ENCODE measurements at regions not wholly inside any gene's neighbourhood (a gene's known extent, or its start where the extent isn't known, plus 50 kb on each side); places are given as distances from the start of the nearest gene placed in this dataset.
"Not testable (repeated sequence)": the region's sequence is repeated elsewhere in the genome, so short reads cannot be mapped to it uniquely, and the experiment has no call there.

DNA sequence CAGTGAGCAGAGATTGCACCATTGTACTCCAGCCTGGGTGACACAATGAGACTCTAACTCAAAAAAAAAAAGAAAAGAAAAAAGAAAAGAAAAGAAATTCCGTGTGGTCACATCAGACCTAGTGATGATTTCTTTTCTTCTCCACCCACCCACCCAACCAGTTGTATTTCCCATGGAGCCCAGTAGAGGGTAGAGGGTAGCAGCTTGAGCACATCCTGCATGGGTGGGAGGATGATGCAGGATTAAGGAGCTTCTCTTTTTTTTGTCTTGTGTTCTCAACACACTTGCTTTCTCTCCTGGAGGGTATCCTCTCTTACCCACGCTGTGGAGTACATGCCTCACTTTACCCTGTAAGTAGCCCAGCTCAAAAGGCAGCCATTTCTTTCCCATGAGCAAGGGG is 118.6 kb upstream of the CARD11 start:
- Histone ChIP-seq H3K79me2 (ENCODE audit: insufficient read depth, low read length) (no peaks in the 10 kb centered on the region), H3K36me3 (ENCODE audit: insufficient read depth, low read length) (no peaks in the 10 kb centered on the region), H3K27ac (ENCODE audit: low read depth, low read length) (no peak overlapping the region), H3K9ac (ENCODE audit: low read length) (no peak overlapping the region), H3K27me3 (ENCODE audit: insufficient read depth, low read length) (peaks cover 6% of the 10 kb centered on the region), H3K4me1 (ENCODE audit: insufficient read depth, low read length) (peaks cover 3% of the 10 kb centered on the region), H2AFZ (ENCODE audit: low read depth, low read length) (no peak overlapping the region), H4K20me1 (ENCODE audit: insufficient read depth, low read length) (no peaks in the 10 kb centered on the region), H3K4me2 (ENCODE audit: low read length) (no peak overlapping the region), H3K4me3 (ENCODE audit: insufficient read depth, low read depth, low read length) (no peak overlapping the region), H3K9me3 (ENCODE audit: insufficient read depth, low read depth, low read length) (no peaks in the 10 kb centered on the region)
- Mint-ChIP-seq H3K27ac (ENCODE audit: unreplicated experiment) (no peak overlapping the region), H3K4me1 (ENCODE audit: low read depth, unreplicated experiment) (peaks cover 3% of the 10 kb centered on the region), H3K27me3 (ENCODE audit: low read depth, unreplicated experiment) (peaks cover 21% of the 10 kb centered on the region), H3K9me3 (ENCODE audit: unreplicated experiment) (peaks cover 2% of the 10 kb centered on the region), H3K36me3 (ENCODE audit: low read depth, unreplicated experiment) (no peaks in the 10 kb centered on the region), H3K4me3 (ENCODE audit: unreplicated experiment) (no peak overlapping the region)
- TF ChIP-seq EZH2 (IDR thresholded peaks at IDR 0.05; ENCODE audit: insufficient read depth, low read length) (no peak), CTCF (IDR thresholded peaks at IDR 0.05; ENCODE audit: insufficient read depth, low read depth, low read length) (peak; percentile 8)
- DNase-seq (ENCODE audit: low read depth) (no peak), FAIRE-seq (no peak)

DNA sequence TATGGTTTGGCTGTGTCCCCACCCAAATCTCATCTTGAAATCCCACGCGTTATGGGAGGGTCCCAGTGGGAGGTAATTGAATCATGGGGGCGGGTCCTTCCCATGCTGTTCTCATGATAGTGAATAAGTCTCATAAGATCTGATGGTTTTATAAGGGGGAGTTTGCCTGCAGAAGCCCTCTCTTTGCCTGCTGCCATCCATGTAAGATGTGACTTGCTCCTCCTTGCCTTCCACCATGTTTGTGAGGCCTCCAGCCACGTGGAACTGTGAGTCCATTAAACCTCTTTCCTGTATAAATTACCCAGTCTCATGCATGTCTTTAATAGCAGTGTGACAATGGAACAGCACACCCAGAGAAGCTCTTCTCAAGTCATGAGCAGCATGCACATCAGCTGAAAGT is 119.1 kb upstream of the CARD11 start:
- not testable (repeated sequence) for H3K4me2 ChIP-seq (ENCODE audit: low read length); H3K4me1 ChIP-seq (ENCODE audit: insufficient read depth, low read length); H3K36me3 Mint-ChIP-seq (ENCODE audit: low read depth, unreplicated experiment); H2AFZ ChIP-seq (ENCODE audit: low read depth, low read length); H3K79me2 ChIP-seq (ENCODE audit: insufficient read depth, low read length); H3K36me3 ChIP-seq (ENCODE audit: insufficient read depth, low read length); H3K4me3 Mint-ChIP-seq (ENCODE audit: unreplicated experiment); DNase-seq (ENCODE audit: low read depth); H3K9me3 ChIP-seq (ENCODE audit: insufficient read depth, low read depth, low read length); H4K20me1 ChIP-seq (ENCODE audit: insufficient read depth, low read length); H3K4me3 ChIP-seq (ENCODE audit: insufficient read depth, low read depth, low read length); H3K27me3 ChIP-seq (ENCODE audit: insufficient read depth, low read length); H3K9me3 Mint-ChIP-seq (ENCODE audit: unreplicated experiment); H3K4me1 Mint-ChIP-seq (ENCODE audit: low read depth, unreplicated experiment); H3K27ac Mint-ChIP-seq (ENCODE audit: unreplicated experiment); FAIRE-seq; H3K9ac ChIP-seq (ENCODE audit: low read length); H3K27ac ChIP-seq (ENCODE audit: low read depth, low read length)
- peaks cover 25% of the 10 kb centered on the region for H3K27me3 Mint-ChIP-seq (ENCODE audit: low read depth, unreplicated experiment)

DNA sequence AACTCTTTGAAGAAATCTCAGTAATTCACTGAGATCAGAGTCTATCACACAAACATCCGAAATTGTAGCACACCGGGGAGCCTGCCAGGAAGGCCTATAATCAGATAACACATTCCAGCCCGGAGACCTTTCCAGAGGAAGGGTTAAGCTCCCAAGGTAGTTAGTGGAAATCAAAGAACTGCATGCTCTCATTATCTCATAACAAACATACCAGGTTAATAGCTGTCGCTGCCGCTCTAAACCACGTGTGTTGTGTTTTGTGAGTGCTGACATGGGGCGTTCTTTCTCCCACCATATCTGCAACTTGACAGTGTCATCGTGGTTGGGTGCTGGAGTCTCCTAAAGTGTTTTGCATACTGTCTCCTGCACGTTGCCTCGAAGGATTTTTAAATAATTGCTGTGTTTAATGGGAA is 120.7 kb upstream of the CARD11 start:
- Histone ChIP-seq H2AFZ (ENCODE audit: low read depth, low read length) (no peak overlapping the region), H3K27me3 (ENCODE audit: insufficient read depth, low read length) (peaks cover 13% of the 10 kb centered on the region), H3K4me1 (ENCODE audit: insufficient read depth, low read length) (no peaks in the 10 kb centered on the region), H4K20me1 (ENCODE audit: insufficient read depth, low read length) (no peaks in the 10 kb centered on the region), H3K27ac (ENCODE audit: low read depth, low read length) (no peak overlapping the region), H3K4me2 (ENCODE audit: low read length) (no peak overlapping the region), H3K36me3 (ENCODE audit: insufficient read depth, low read length) (no peaks in the 10 kb centered on the region), H3K9me3 (ENCODE audit: insufficient read depth, low read depth, low read length) (no peaks in the 10 kb centered on the region), H3K79me2 (ENCODE audit: insufficient read depth, low read length) (no peaks in the 10 kb centered on the region), H3K4me3 (ENCODE audit: insufficient read depth, low read depth, low read length) (no peak overlapping the region), H3K9ac (ENCODE audit: low read length) (no peak overlapping the region)
- Mint-ChIP-seq H3K36me3 (ENCODE audit: low read depth, unreplicated experiment) (no peaks in the 10 kb centered on the region), H3K4me1 (ENCODE audit: low read depth, unreplicated experiment) (peaks cover 5% of the 10 kb centered on the region), H3K27ac (ENCODE audit: unreplicated experiment) (no peak overlapping the region), H3K4me3 (ENCODE audit: unreplicated experiment) (no peak overlapping the region), H3K9me3 (ENCODE audit: unreplicated experiment) (no peaks in the 10 kb centered on the region), H3K27me3 (ENCODE audit: low read depth, unreplicated experiment) (peaks cover 34% of the 10 kb centered on the region)
- FAIRE-seq (no peak), DNase-seq (ENCODE audit: low read depth) (peak; percentile 8)
- no peak for TF ChIP-seq CTCF (IDR thresholded peaks at IDR 0.05; ENCODE audit: insufficient read depth, low read depth, low read length)
- no peak for TF ChIP-seq EZH2 (IDR thresholded peaks at IDR 0.05; ENCODE audit: insufficient read depth, low read length)

Measured in astrocyte (in vitro differentiated cells and primary cell).